Caco-2 (cell line): ENCODE measurements at regions not wholly inside any gene's neighbourhood (a gene's known extent, or its start where the extent isn't known, plus 50 kb on each side); places are given as distances from the start of the nearest gene placed in this dataset.

ENCODE experiments used
- BruUV-seq: library from RNA; stranded (reverse); fragments of 400-500 nt; replicated peaks from 2 replicates; lab custom pipeline; 2021; lab: Mats Ljungman, UMichigan
- CTCF ChIA-PET: fragments of 300-600 bp; sonication (Branson Sonifier 250); formaldehyde crosslinking; loops from one replicate; lab custom pipeline; 2022; ENCODE audit warnings: antibody characterized with exemption; lab: Charles Lee
- POLR2A ChIA-PET: fragments of 300-600 bp; sonication (Branson Sonifier 250); formaldehyde crosslinking; loops from one replicate; lab custom pipeline; 2022; ENCODE audit warnings: antibody characterized with exemption; lab: Charles Lee
- DNase-seq, 2 experiments: peaks; one replicate each; pipeline versions ENCODE4 v3.0.0 to v3.0.0-alpha.2; 2020 to 2022
- H3K27me3 ChIP-seq: replicated peaks from 2 replicates; pipeline ENCODE4 v1.6.0; 2011; ENCODE audit warnings: low read length; ENCODE audit not compliant: control insufficient read depth, insufficient read depth
- H3K36me3 ChIP-seq: 2 replicates; pipeline ENCODE4 v1.5.1; 2011; ENCODE audit warnings: low read length; ENCODE audit not compliant: control insufficient read depth, insufficient read depth
- H3K4me1 ChIP-seq: fragments of 250-450 bp; sonication (Bioruptor Pico); 2 replicates; pipeline ENCODE4 v1.5.1; 2020; ENCODE audit warnings: mild to moderate bottlenecking
- H3K4me3 ChIP-seq: 2 replicates; pipeline ENCODE4 v1.5.1; 2011; ENCODE audit warnings: low read depth, mild to moderate bottlenecking, control low read depth, low read length
- H3K9me3 ChIP-seq: fragments of 250-450 bp; sonication (Bioruptor Pico); 2 replicates; pipeline ENCODE4 v1.5.1; 2020; ENCODE audit warnings: mild to moderate bottlenecking, moderate library complexity
- H3K27ac Mint-ChIP-seq: one replicate; pipeline ENCODE4 v1.8.0; 2022; ENCODE audit warnings: mixed read lengths; ENCODE audit not compliant: unreplicated experiment
- H3K27me3 Mint-ChIP-seq: one replicate; pipeline ENCODE4 v1.8.0; 2022; ENCODE audit warnings: mixed read lengths; ENCODE audit not compliant: insufficient read depth, unreplicated experiment
- H3K36me3 Mint-ChIP-seq: one replicate; pipeline ENCODE4 v1.8.0; 2022; ENCODE audit warnings: mild to moderate bottlenecking, mixed read lengths; ENCODE audit not compliant: insufficient read depth, unreplicated experiment
- H3K4me1 Mint-ChIP-seq: one replicate; pipeline ENCODE4 v1.8.0; 2022; ENCODE audit warnings: low read depth, mixed read lengths; ENCODE audit not compliant: unreplicated experiment
- H3K4me3 Mint-ChIP-seq: one replicate; pipeline ENCODE4 v1.8.0; 2022; ENCODE audit warnings: mild to moderate bottlenecking, moderate library complexity, mixed read lengths; ENCODE audit not compliant: unreplicated experiment
- H3K9me3 Mint-ChIP-seq: one replicate; pipeline ENCODE4 v1.8.0; 2022; ENCODE audit warnings: mixed read lengths; ENCODE audit not compliant: unreplicated experiment
- CTCF ChIP-seq, 2 experiments: fragments of 200-600 bp in 1 of 2; IDR thresholded peaks; 1 replicate in 1 of 2; 2 replicates in 1 of 2; pipeline versions ENCODE4 v1.5.1 to v1.8.0; 2011 to 2022; ENCODE audit warnings: antibody characterized with exemption in 1 of 2, control low read depth in 1 of 2, inconsistent platforms in 1 of 2, low read depth in 1 of 2, low read length in 1 of 2, mild to moderate bottlenecking in 1 of 2, moderate library complexity in 1 of 2; ENCODE audit not compliant: insufficient read depth in 1 of 2, severe bottlenecking in 1 of 2, unreplicated experiment in 1 of 2
- intact Hi-C: fragments of 100-400 bp; cut with micrococcal nuclease; formaldehyde crosslinking; loops from one replicate; pipeline ENCODE4 v1.10.0; 2022; ENCODE audit not compliant: unreplicated experiment

- Mint-ChIP-seq H3K4me1 (no peaks in the 10 kb centered on the region), H3K4me3 (no peak overlapping the region), H3K27ac (no peak overlapping the region), H3K9me3 (no peaks in the 10 kb centered on the region), H3K27me3 (no peaks in the 10 kb centered on the region), H3K36me3 (no peaks in the 10 kb centered on the region)
- no peaks in the 10 kb centered on the region for H3K9me3 ChIP-seq
- intact Hi-C loops, result no loop called here
- no peak for DNase-seq
- H3K36me3 ChIP-seq, result no peaks in the 10 kb centered on the region
- no peaks in the 10 kb centered on the region for H3K27me3 ChIP-seq
- H3K4me1 ChIP-seq, result no peaks in the 10 kb centered on the region
- ChIA-PET CTCF (no interaction called here), POLR2A (no interaction called here)
- no TSS peak for BruUV-seq
- no peak overlapping the region for H3K4me3 ChIP-seq
- TF ChIP-seq CTCF (IDR thresholded peaks at IDR 0.05; ENCODE audit: insufficient read depth in 1 of 2, low read depth in 1 of 2, low read length in 1 of 2, severe bottlenecking in 1 of 2, unreplicated experiment in 1 of 2), result no peak
Measured at GRCh38 chr4:124903995-124904722, 191.6 kb upstream of the ANKRD50 start.

GRCh38 chr4:124902001-124902515 is 189.5 kb upstream of the ANKRD50 start:
- Mint-ChIP-seq H3K27me3 (no peaks in the 10 kb centered on the region), H3K9me3 (no peaks in the 10 kb centered on the region), H3K4me3 (no peak overlapping the region), H3K27ac (no peak overlapping the region), H3K36me3 (no peaks in the 10 kb centered on the region), H3K4me1 (no peaks in the 10 kb centered on the region)
- ChIA-PET POLR2A (no interaction called here), CTCF (no interaction called here)
- Histone ChIP-seq H3K9me3 (no peaks in the 10 kb centered on the region), H3K27me3 (no peaks in the 10 kb centered on the region), H3K4me3 (no peak overlapping the region), H3K4me1 (no peaks in the 10 kb centered on the region), H3K36me3 (no peaks in the 10 kb centered on the region)
- no peak for DNase-seq
- no peak for TF ChIP-seq CTCF (IDR thresholded peaks at IDR 0.05; ENCODE audit: insufficient read depth in 1 of 2, low read depth in 1 of 2, low read length in 1 of 2, severe bottlenecking in 1 of 2, unreplicated experiment in 1 of 2)
- intact Hi-C loops, result no loop called here
- BruUV-seq, result no TSS peak

- Mint-ChIP-seq H3K9me3 (no peaks in the 10 kb centered on the region), H3K36me3 (no peaks in the 10 kb centered on the region), H3K27me3 (no peaks in the 10 kb centered on the region), H3K27ac (no peak overlapping the region), H3K4me3 (no peak overlapping the region), H3K4me1 (no peaks in the 10 kb centered on the region)
- no peaks in the 10 kb centered on the region for H3K9me3 ChIP-seq
- H3K27me3 ChIP-seq, result no peaks in the 10 kb centered on the region
- ChIA-PET POLR2A (no interaction called here), CTCF (no interaction called here)
- intact Hi-C loops, result no loop called here
- H3K4me3 ChIP-seq, result no peak overlapping the region
- no peaks in the 10 kb centered on the region for H3K36me3 ChIP-seq
- TF ChIP-seq CTCF (IDR thresholded peaks at IDR 0.05; ENCODE audit: insufficient read depth in 1 of 2, low read depth in 1 of 2, low read length in 1 of 2, severe bottlenecking in 1 of 2, unreplicated experiment in 1 of 2), result no peak
- no TSS peak for BruUV-seq
- no peaks in the 10 kb centered on the region for H3K4me1 ChIP-seq
- no peak for DNase-seq
Measured at GRCh38 chr4:124899997-124900396, 187.5 kb upstream of the ANKRD50 start.
